ENCODE measurements at regions not wholly inside any gene's neighbourhood (a gene's known extent, or its start where the extent isn't known, plus 50 kb on each side); places are given as distances from the start of the nearest gene placed in this dataset.
"Not testable (repeated sequence)": the region's sequence is repeated elsewhere in the genome, so short reads cannot be mapped to it uniquely, and the experiment has no call there.

DNA sequence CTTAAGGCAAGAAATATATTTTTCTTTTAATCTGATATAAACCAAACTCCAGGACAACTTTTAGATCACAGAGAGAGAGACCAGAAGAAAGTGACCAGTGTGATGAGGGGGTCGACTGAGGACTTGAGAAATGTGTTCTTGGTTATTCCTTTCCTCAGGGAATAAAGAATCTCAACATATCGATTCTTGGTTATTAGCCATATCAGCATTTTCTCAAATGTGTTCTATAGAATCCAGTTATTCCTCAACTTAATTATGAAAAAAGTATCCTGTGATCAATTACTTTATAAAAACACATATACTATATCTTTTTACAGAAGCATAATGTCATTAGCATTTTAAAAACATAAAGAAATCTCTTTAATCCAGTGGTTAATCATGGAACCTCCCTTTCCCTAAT is 222.1 kb upstream of the FAM3C start:
- DNase-seq, result no peak

DNA sequence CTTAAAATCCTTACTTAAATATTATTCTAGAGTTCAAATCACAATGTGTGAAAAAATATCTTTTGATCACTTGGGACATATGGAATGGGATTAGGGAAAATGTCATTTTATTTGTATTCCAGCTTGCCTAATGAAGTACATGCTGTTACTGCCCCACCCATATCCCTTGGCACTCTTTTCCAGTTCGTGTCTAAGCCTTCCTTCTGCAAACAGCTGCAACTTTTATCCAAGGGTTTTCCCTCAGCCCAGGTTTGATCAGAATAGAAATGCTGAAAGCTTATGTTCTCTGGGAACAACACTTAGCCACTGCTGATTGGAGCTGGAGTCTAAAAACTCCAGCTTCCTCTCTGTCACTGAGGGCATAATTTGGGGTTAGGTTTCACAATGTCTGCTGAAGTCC is 214.1 kb upstream of the FAM3C start:
- DNase-seq, result no peak

GRCh38 chr7:121609208-121609607 is 213.1 kb upstream of the FAM3C start:
- no peak for DNase-seq

DNA sequence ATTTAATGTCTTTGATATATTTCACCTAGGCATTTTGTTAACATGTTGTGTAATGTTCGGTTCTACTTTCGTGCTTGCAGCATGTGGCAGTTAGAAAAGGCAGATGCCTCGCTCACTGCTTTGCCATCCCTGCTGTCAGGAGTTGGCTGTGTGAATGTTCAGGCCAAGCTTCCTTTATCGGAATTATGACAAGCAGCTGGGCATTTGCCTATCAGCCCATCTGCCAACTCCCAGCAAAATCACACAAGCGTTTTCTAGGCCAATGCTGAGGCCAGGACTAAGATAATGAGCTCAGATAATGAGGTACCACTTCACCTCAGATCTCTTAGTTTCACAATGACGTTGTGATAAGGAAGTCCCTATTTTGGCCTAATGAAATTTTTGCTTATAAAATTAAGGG is 212.7 kb upstream of the FAM3C start:
- DNase-seq, result no peak

GRCh38 chr7:121608183-121608582 is 212.1 kb upstream of the FAM3C start:
- DNase-seq, result not testable (repeated sequence)

GRCh38 chr7:121605317-121605680 is 209.2 kb upstream of the FAM3C start:
- no peak for DNase-seq

- DNase-seq, result no peak
Observed at GRCh38 chr7:121604627-121605316, 208.7 kb upstream of the FAM3C start.

DNA sequence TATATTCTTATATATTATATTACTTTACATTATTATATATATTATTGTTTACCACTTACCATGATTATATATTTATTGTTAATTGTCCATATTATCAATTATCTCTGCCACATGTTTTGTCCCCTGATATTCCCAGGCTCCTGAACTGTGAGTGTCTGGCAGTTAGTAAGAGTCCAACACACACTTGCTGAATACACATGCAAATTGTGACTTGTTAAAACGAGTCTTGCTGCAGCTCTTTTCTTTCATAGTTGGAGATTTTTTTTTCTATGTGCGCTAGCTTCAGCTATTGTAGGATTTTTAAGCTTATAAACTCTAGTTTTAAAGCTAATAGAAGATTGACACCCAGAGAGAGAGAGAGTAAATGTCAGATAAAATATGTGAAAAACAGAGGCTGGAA is 207.8 kb upstream of the FAM3C start:
- DNase-seq, result no peak

DNA sequence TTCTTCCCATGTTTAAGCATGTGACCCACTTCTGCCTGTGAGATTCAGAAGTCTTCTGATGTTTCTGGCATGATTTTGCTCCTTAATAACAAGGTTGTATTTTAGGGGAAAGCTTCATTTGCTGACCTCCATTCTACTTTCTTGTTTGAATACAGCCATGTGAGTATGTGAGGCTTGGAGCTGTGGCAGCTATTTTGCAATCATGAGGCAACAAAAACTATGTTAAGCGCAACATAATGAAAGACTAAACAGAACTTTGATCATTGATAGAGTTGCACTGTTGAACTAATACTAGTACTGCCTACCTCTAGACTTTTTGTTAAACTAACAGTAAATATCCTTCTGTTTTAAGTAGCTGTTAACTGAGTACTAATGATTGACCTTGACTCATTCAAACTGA is 203.8 kb upstream of the FAM3C start:
- no peak for DNase-seq

- DNase-seq, result no peak
Observed at GRCh38 chr7:121595758-121596696, 199.9 kb upstream of the FAM3C start.

DNA sequence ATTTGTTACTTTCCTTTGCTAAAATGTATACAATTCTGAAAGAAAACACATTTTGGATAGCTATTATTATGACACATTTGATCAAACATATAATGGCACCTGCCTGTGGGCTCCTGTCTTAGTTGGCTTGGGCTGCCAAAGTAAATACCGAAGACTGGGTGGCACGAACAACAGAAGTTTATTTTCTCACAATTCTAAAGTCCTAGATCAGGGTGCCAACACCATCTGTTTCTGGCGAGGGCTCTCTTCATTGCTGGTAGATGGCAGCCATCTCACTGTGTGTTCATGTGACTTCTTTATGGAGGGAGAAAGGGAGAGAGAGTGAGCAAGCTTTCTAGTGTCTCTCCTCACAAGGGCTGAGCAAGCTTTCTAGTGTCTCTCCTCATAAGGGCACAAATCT is 195.8 kb upstream of the FAM3C start:
- DNase-seq, result no peak

DNA sequence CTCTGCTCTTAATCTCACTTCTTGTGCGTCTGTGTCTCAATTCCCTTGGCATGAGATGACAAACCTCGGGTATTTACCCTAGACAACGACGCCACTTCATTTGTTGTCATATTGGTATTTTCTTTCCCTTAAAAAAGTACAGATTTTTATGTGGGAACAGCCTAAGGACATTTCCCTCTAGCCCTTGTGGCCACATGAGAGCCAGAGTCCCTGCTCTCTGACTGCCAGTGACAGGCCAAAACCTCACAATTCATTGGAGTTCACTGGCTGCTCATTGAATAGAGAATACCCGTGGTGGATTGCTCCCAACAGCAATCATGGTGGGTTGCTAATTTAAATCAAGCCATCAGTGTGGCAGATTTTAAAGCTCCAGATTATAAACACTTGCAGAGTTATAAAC is 191.3 kb upstream of the FAM3C start:
- DNase-seq, result no peak

DNA sequence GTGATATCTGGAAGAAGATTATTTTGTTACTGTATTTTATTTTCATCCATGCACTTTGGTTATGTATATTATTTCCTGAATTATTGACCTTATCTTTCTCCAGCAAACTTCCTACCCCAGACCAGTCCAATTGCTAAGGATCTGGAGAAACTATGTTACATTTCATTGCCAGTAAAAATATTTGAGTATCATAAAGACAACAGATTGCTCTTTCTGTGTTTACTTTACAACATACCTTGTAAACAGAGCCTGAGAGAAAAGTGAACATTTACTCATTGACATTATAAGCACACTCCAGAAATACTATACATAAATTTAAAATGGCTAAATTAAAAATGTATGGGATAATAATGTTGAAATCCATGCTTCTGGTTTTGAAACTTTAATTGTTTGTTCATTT is 186.2 kb upstream of the FAM3C start:
- DNase-seq, result no peak

GRCh38 chr7:121579639-121580038 is 183.5 kb upstream of the FAM3C start:
- DNase-seq, result no peak

GRCh38 chr7:121578669-121579068 is 182.6 kb upstream of the FAM3C start:
- no peak for DNase-seq

GRCh38 chr7:121576148-121576917 is 180.2 kb upstream of the FAM3C start:
- no peak for DNase-seq

DNA sequence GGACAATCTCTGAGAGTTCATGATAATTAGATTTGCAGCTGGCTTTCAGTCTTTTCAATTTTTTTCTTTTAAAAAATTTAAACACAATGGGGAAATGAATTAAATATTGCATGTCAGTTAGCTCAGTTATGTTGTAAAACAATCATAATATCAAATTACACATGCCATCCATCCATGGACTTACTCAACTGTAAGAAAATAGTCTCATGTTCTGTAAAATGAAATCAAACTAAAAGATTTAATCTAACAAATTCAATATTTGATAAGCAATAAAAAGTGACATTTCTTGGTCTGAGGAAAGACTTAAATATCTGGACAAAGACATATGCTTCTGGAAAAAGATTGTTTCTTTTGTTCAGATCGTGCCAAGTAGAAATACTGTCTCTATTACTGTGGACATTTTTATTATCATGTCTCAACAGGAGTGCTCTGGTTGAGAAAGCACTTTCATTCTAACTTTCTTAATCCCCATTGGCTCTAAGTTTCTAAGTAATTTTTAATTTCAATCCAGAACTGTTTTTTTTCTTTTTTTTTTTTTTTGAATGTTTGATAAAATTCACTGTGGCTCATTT is 179.2 kb upstream of the FAM3C start:
- DNase-seq, result no peak

GRCh38 chr7:121574109-121574508 is 178.0 kb upstream of the FAM3C start:
- DNase-seq, result no peak

DNA sequence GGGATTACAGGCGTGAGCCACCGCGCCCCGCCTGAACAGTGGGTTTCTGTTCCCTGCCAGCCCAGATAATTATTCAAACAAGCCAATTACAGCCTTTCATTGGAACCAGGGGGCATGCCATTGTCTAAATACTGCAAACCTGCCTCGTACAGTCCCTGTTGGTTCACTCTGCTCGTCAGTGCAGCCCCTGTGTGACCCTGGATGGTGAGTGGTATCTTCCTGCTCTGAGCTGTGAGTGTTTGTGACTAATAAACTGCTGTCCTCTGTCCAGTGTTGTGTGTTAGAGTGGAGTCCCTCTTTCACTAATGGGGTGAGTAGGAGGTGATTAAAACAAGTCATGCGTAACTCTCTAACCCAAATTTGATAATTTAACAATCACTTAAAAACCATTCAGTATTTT is 176.5 kb upstream of the FAM3C start:
- no peak for DNase-seq

DNA sequence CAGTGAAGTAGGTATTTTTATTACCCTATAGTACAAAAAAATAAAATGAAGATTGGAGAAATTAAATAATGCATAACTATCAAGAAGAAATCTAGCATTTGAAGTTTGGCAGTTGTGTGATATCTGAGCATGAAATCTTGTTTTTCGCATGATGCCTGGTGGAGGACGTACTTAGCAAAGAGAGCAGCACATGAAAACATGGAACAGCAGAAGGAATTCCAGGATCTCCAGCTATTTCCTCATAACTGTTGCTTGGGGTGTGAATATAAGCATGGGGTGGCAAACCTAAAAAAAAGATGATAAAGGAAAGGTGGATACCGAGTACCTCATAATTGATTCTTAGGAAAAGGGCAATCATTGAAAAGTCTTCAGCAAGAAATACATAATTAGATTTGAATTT is 174.3 kb upstream of the FAM3C start:
- DNase-seq, result no peak

DNA sequence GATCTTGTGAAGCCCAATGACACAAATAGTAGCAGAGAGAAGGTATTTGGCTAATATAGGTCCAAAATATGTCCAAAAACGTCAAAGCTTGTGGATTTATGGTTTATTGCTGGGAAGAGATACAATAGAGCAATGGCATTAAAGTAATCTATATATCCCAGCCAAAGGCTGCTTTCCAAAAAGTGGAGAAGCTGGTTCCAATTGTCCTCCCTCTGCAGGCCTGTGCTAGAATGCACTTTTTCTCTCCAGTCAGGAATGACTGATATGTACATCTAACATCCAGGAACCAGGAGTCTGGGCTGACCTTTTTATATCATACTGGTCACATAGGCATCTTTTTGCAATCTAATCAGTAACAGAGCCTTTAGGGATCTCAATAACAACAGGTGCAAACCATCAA is 167.1 kb upstream of the FAM3C start:
- DNase-seq, result no peak

DNA sequence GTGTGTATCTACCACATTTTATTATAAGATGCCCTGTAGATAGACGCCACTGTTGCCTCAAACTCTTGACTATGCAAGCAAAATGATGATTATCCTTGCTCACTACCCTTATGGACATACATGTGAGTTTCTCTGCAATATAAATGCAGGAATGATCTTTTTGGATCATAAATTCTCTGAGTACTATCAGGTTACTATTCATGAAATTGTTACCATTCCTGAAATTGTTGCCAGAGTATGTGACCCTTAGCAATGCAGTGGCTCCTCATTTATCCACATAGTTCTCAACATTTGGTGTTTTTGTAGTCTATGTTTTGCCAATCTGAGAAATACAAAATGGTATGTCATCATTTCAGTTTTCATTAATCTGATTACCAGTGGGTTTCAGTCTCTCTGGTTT is 166.2 kb upstream of the FAM3C start:
- no peak for DNase-seq

- DNase-seq, result no peak
Observed at GRCh38 chr7:121561717-121562116, 165.6 kb upstream of the FAM3C start.

Measured in inflammatory macrophage treated with lipopolysaccharide for 4 hours (primary cell).